Progenitor cell of endocrine pancreas (in vitro differentiated cells): ENCODE measurements at regions not wholly inside any gene's neighbourhood (a gene's known extent, or its start where the extent isn't known, plus 50 kb on each side); places are given as distances from the start of the nearest gene placed in this dataset.

Experiments
- DNase-seq: peaks from one replicate; pipeline ENCODE4 v3.0.0; 2021; ENCODE audit warnings: low spot score; ENCODE audit not compliant: unreplicated experiment
- H3K27ac Mint-ChIP-seq: 2 replicates; pipeline ENCODE4 v1.8.0; 2021; ENCODE audit warnings: mild to moderate bottlenecking, moderate library complexity, mixed read lengths
- H3K27me3 Mint-ChIP-seq: 2 replicates; pipeline ENCODE4 v1.8.0; 2021; ENCODE audit warnings: mixed read lengths
- H3K36me3 Mint-ChIP-seq: 2 replicates; pipeline ENCODE4 v1.8.0; 2022; ENCODE audit warnings: mixed read lengths; ENCODE audit not compliant: insufficient read depth
- H3K4me1 Mint-ChIP-seq: 2 replicates; pipeline ENCODE4 v1.8.0; 2021; ENCODE audit warnings: low read depth, mixed read lengths
- H3K4me3 Mint-ChIP-seq: 2 replicates; pipeline ENCODE4 v1.8.0; 2021; ENCODE audit warnings: low read depth, mild to moderate bottlenecking, moderate library complexity, mixed read lengths
- H3K9me3 Mint-ChIP-seq: 2 replicates; pipeline ENCODE4 v1.8.0; 2021; ENCODE audit warnings: low read depth, mixed read lengths
- TF ChIP-seq, protein P1 (sequence below): fragments of 200-600 bp; sonication (generic); IDR thresholded peaks from one replicate; pipeline ENCODE4 v1.5.0; 2021; ENCODE audit warnings: antibody characterized with exemption, mild to moderate bottlenecking; ENCODE audit not compliant: unreplicated experiment

DNA sequence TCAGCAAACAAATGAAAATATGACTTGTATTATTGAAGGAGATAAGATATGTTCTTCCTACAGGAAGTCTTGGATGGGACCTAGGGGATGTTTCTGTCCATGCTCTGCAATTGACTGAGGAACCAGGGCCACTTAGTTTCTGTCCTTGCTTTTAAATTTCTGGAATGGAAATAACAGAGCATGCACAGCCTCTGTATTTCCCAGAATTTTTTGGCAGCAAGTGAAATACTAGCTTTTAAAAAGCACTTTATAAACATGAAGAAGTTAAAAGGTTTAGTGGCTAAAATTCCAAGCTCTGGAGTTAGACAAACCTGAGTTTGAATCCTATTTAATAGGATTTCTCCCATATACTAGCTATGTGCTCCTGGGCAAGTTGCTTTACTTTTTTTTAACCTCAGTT, 127.7 kb upstream of the FZD8 start:
- TF ChIP-seq, protein P1, sequence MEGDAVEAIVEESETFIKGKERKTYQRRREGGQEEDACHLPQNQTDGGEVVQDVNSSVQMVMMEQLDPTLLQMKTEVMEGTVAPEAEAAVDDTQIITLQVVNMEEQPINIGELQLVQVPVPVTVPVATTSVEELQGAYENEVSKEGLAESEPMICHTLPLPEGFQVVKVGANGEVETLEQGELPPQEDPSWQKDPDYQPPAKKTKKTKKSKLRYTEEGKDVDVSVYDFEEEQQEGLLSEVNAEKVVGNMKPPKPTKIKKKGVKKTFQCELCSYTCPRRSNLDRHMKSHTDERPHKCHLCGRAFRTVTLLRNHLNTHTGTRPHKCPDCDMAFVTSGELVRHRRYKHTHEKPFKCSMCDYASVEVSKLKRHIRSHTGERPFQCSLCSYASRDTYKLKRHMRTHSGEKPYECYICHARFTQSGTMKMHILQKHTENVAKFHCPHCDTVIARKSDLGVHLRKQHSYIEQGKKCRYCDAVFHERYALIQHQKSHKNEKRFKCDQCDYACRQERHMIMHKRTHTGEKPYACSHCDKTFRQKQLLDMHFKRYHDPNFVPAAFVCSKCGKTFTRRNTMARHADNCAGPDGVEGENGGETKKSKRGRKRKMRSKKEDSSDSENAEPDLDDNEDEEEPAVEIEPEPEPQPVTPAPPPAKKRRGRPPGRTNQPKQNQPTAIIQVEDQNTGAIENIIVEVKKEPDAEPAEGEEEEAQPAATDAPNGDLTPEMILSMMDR: no peak
- no peak for DNase-seq
- Mint-ChIP-seq H3K36me3 (no peaks in the 10 kb centered on the region), H3K4me1 (peaks cover 57% of the 10 kb centered on the region), H3K4me3 (no peak overlapping the region), H3K27me3 (no peaks in the 10 kb centered on the region), H3K9me3 (peaks cover 5% of the 10 kb centered on the region), H3K27ac (no peak overlapping the region)

DNA sequence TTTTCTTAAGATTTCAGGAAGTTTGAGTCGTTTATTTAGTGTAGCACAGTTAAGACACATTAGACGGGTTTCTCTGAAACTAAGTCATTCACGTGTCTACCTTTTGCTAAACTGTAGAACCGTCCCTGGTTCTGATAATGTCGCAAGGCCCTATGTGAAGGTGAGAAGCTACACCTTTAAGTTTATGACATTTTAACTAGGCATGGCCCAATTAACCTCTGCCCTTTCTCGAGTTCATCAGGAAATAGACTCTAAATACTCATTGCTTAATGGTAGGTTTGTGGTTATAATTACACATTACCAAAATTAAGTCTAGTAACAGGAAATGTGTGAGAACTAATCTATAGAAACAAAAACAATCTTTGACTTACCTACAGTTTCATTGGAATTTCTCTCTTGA, 126.6 kb upstream of the FZD8 start:
- TF ChIP-seq, protein P1: no peak
- no peak for DNase-seq
- Mint-ChIP-seq H3K27ac (peak overlapping the region; percentile 54), H3K4me3 (no peak overlapping the region), H3K9me3 (peaks cover 4% of the 10 kb centered on the region), H3K4me1 (peaks cover 60% of the 10 kb centered on the region), H3K36me3 (no peaks in the 10 kb centered on the region), H3K27me3 (no peaks in the 10 kb centered on the region)

DNA sequence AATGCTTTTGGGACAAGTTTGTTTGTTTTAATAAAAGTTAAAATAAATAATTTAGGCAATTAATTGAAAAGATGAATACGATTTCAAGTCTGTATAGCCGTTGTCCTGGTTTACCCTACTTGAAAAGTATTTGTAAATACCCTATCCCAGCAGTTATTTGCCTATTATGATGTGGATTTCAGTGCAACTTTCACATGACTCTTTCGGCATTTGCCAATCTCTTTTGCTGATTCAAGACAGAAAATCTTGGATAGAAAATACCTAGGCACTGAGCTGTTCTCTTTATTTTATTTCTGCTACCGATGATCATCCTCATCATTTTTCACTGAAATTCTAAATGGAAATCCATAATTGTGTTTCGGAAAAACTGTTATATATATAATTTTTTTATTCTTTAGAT, 125.9 kb upstream of the FZD8 start:
- H3K9me3 Mint-ChIP-seq: no peaks in the 10 kb centered on the region
- H3K27ac Mint-ChIP-seq: no peak overlapping the region
- H3K36me3 Mint-ChIP-seq: no peaks in the 10 kb centered on the region
- no peaks in the 10 kb centered on the region for H3K27me3 Mint-ChIP-seq
- H3K4me1 Mint-ChIP-seq: peaks cover 59% of the 10 kb centered on the region
- TF ChIP-seq, protein P1: no peak
- no peak for DNase-seq
- no peak overlapping the region for H3K4me3 Mint-ChIP-seq

DNA sequence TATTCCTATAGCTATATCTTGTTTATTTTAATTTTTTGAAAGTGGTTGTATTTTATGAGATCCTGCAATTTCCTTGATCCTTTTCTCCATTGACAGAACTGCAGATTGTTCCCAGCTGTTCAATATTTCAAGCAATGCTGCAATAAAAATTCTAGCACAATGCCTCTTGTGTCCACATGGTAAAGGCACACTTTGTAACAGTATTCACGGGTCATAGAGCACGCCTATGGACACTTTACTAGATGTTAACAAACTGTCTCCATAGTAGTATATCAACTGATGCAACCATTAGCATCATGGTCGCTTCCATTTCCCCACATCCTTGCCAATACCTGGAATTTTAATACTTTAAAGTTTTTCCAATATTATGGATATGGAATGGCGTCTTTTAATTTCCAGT, 123.9 kb upstream of the FZD8 start:
- no peak overlapping the region for H3K4me3 Mint-ChIP-seq
- H3K27me3 Mint-ChIP-seq: no peaks in the 10 kb centered on the region
- H3K4me1 Mint-ChIP-seq: peaks cover 47% of the 10 kb centered on the region
- no peak overlapping the region for H3K27ac Mint-ChIP-seq
- DNase-seq: no peak
- peaks cover 1% of the 10 kb centered on the region for H3K36me3 Mint-ChIP-seq
- TF ChIP-seq, protein P1: no peak
- no peaks in the 10 kb centered on the region for H3K9me3 Mint-ChIP-seq

DNA sequence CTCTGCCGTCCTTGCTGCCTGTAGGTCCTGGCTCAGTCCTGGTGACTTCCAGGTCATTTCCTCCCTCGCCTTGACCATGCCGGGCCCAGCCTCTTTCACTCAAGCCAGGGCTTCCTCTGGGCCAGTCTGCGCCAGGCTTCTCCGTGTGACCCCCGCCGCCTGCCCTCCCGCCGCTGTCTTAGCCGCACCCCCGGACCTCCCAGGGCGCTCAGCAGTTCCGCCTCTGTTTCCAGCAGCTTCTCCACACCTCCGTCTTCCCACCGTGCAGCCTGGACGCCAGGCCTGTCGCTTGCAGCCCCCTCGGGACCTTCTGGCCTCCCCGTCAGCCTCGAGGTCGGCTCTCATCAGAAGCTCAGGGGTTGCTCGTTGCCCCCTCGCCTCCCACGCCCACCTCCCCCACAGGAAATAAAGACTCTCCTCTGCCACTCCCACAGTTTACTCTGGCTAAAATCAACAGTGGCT, 123.0 kb upstream of the FZD8 start:
- H3K27me3 Mint-ChIP-seq: no peaks in the 10 kb centered on the region
- peak overlapping the region; percentile 51 for H3K4me3 Mint-ChIP-seq
- TF ChIP-seq, protein P1: no peak
- H3K4me1 Mint-ChIP-seq: peaks cover 38% of the 10 kb centered on the region
- DNase-seq: peak; percentile 22
- H3K27ac Mint-ChIP-seq: peak overlapping the region; percentile 95
- H3K36me3 Mint-ChIP-seq: peaks cover 1% of the 10 kb centered on the region
- peaks cover 3% of the 10 kb centered on the region for H3K9me3 Mint-ChIP-seq
